Testis (tissue), 2 donors: ENCODE measurements at regions not wholly inside any gene's neighbourhood (a gene's known extent, or its start where the extent isn't known, plus 50 kb on each side); places are given as distances from the start of the nearest gene placed in this dataset.

Source experiments
- POLR2A ChIP-seq: fragments of 450-650 bp; IDR thresholded peaks from one replicate; pipeline ENCODE4 v1.6.1; 2017; ENCODE audit warnings: antibody characterized with exemption, mild to moderate bottlenecking, moderate library complexity
- TF ChIP-seq, protein P1 (sequence below), 3 experiments: fragments of 450-650 bp in 2 of 3; fragments of 200-600 bp in 1 of 3; sonication (generic) in 1 of 3; IDR thresholded peaks; one replicate each; pipeline ENCODE4 v1.5.1; 2016 to 2019; ENCODE audit warnings: antibody characterized with exemption in 3 of 3, mild to moderate bottlenecking in 2 of 3, moderate library complexity in 1 of 3

DNA sequence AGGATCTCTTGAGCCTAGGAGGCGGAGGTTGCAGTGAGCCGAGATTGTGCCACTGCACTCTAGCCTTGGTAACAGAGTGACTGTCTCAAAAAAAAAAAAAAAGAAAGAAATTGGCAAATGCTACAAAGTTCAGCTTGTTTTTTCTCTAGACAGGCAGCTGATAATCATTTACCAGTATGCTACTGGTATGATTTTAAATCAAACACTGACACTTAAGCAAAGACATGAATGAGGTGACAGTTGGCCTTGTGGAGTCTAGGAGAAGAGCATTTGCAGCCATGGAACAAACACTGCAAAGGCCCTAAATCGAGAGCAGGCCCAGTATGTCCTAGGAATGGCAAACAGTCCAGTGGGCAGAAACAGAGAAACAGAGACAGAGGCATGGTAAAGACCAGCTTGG lies 99.7 kb upstream of the CEP85L start:
- TF ChIP-seq, protein P1, sequence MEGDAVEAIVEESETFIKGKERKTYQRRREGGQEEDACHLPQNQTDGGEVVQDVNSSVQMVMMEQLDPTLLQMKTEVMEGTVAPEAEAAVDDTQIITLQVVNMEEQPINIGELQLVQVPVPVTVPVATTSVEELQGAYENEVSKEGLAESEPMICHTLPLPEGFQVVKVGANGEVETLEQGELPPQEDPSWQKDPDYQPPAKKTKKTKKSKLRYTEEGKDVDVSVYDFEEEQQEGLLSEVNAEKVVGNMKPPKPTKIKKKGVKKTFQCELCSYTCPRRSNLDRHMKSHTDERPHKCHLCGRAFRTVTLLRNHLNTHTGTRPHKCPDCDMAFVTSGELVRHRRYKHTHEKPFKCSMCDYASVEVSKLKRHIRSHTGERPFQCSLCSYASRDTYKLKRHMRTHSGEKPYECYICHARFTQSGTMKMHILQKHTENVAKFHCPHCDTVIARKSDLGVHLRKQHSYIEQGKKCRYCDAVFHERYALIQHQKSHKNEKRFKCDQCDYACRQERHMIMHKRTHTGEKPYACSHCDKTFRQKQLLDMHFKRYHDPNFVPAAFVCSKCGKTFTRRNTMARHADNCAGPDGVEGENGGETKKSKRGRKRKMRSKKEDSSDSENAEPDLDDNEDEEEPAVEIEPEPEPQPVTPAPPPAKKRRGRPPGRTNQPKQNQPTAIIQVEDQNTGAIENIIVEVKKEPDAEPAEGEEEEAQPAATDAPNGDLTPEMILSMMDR (IDR thresholded peaks at IDR 0.05), result no peak
- TF ChIP-seq POLR2A, result no peak
